WTC11 (cell line): ENCODE measurements at regions not wholly inside any gene's neighbourhood (a gene's known extent, or its start where the extent isn't known, plus 50 kb on each side); places are given as distances from the start of the nearest gene placed in this dataset.

Source experiments
- CREB1 ChIP-seq: sonication (generic); formaldehyde crosslinking; IDR thresholded peaks from 2 replicates; pipeline ENCODE4 v1.8.0; 2023; ENCODE audit warnings: mild to moderate bottlenecking, missing genetic modification reagents
- JUN ChIP-seq: sonication (generic); formaldehyde crosslinking; IDR thresholded peaks from 2 replicates; pipeline ENCODE4 v1.8.0; 2023; ENCODE audit warnings: mild to moderate bottlenecking, missing genetic modification reagents
- NR2C2 ChIP-seq: sonication (generic); formaldehyde crosslinking; IDR thresholded peaks from 2 replicates; pipeline ENCODE4 v1.8.0; 2022; ENCODE audit warnings: mild to moderate bottlenecking, missing genetic modification reagents
- SP1 ChIP-seq: sonication (generic); formaldehyde crosslinking; conservative IDR thresholded peaks from 2 replicates; pipeline ENCODE4 v1.8.1; 2022; ENCODE audit warnings: missing genetic modification reagents
- TF ChIP-seq, protein P1 (sequence below): sonication (generic); formaldehyde crosslinking; IDR thresholded peaks from 2 replicates; pipeline ENCODE4 v1.8.1; 2023; ENCODE audit warnings: mild to moderate bottlenecking, missing genetic modification reagents, moderate library complexity
- TF ChIP-seq, protein P2 (sequence below): sonication (generic); formaldehyde crosslinking; IDR thresholded peaks from 2 replicates; pipeline ENCODE4 v1.8.1; 2023; ENCODE audit warnings: mild to moderate bottlenecking, missing genetic modification reagents, moderate library complexity
- TF ChIP-seq, protein P3 (sequence below): fragments of 200-600 bp; IDR thresholded peaks from 2 replicates; pipeline ENCODE4 v1.8.0; 2022; ENCODE audit warnings: antibody characterized with exemption
- TF ChIP-seq, protein P4 (sequence below): sonication (generic); formaldehyde crosslinking; IDR thresholded peaks from 2 replicates; pipeline ENCODE4 v1.8.1; 2023; ENCODE audit warnings: mild to moderate bottlenecking, missing genetic modification reagents
- TF ChIP-seq, protein P5 (sequence below): sonication (generic); formaldehyde crosslinking; IDR thresholded peaks from 2 replicates; pipeline ENCODE4 v1.8.1; 2022; ENCODE audit warnings: low read depth, mild to moderate bottlenecking, moderate library complexity, missing genetic modification reagents, borderline replicate concordance
- TF ChIP-seq, protein P6 (sequence below): sonication (generic); formaldehyde crosslinking; IDR thresholded peaks from 2 replicates; pipeline ENCODE4 v1.8.1; 2022; ENCODE audit warnings: mild to moderate bottlenecking, missing genetic modification reagents, moderate library complexity, borderline replicate concordance
- TF ChIP-seq, protein P7 (sequence below): sonication (generic); formaldehyde crosslinking; IDR thresholded peaks from 2 replicates; pipeline ENCODE4 v1.8.0; 2022; ENCODE audit warnings: mild to moderate bottlenecking, missing genetic modification reagents
- TF ChIP-seq, protein P8 (sequence below): sonication (generic); formaldehyde crosslinking; IDR thresholded peaks from 2 replicates; pipeline ENCODE4 v1.8.1; 2022; ENCODE audit warnings: low read depth, missing genetic modification reagents, borderline replicate concordance
- TF ChIP-seq, protein P9 (sequence below): sonication (generic); formaldehyde crosslinking; IDR thresholded peaks from 2 replicates; pipeline ENCODE4 v1.8.0; 2022; ENCODE audit warnings: mild to moderate bottlenecking, missing genetic modification reagents

DNA sequence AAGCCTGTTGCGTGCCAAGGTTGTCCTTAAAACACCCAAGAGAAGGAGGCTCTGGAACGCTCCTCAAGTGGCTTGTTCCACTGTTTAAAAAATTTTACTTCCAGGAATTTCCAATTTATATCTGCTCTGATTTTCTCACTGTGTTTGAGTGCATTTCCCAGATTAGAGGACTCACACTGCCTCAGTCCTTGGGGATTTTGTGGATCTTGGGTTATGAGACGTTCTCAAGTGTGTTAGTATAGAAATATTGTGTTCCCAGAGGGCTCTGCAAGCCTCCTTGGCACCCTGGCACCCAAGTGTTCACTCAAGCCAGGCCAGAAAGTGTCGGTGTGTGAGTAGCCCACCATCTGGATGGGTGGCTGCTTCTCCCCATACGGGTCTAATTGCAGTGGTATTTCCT, 192.2 kb downstream of the SNX10 start:
- TF ChIP-seq SP1 (CRISPR knock-in tag) (no peak), NR2C2 (CRISPR knock-in tag) (no peak), CREB1 (CRISPR knock-in tag) (no peak), JUN (CRISPR knock-in tag) (no peak)
- TF ChIP-seq, protein P1, sequence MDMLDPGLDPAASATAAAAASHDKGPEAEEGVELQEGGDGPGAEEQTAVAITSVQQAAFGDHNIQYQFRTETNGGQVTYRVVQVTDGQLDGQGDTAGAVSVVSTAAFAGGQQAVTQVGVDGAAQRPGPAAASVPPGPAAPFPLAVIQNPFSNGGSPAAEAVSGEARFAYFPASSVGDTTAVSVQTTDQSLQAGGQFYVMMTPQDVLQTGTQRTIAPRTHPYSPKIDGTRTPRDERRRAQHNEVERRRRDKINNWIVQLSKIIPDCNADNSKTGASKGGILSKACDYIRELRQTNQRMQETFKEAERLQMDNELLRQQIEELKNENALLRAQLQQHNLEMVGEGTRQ (CRISPR knock-in tag): no peak
- TF ChIP-seq, protein P2, sequence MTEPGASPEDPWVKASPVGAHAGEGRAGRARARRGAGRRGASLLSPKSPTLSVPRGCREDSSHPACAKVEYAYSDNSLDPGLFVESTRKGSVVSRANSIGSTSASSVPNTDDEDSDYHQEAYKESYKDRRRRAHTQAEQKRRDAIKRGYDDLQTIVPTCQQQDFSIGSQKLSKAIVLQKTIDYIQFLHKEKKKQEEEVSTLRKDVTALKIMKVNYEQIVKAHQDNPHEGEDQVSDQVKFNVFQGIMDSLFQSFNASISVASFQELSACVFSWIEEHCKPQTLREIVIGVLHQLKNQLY (CRISPR knock-in tag): no peak
- TF ChIP-seq, protein P3, sequence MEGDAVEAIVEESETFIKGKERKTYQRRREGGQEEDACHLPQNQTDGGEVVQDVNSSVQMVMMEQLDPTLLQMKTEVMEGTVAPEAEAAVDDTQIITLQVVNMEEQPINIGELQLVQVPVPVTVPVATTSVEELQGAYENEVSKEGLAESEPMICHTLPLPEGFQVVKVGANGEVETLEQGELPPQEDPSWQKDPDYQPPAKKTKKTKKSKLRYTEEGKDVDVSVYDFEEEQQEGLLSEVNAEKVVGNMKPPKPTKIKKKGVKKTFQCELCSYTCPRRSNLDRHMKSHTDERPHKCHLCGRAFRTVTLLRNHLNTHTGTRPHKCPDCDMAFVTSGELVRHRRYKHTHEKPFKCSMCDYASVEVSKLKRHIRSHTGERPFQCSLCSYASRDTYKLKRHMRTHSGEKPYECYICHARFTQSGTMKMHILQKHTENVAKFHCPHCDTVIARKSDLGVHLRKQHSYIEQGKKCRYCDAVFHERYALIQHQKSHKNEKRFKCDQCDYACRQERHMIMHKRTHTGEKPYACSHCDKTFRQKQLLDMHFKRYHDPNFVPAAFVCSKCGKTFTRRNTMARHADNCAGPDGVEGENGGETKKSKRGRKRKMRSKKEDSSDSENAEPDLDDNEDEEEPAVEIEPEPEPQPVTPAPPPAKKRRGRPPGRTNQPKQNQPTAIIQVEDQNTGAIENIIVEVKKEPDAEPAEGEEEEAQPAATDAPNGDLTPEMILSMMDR: no peak
- TF ChIP-seq, protein P4, sequence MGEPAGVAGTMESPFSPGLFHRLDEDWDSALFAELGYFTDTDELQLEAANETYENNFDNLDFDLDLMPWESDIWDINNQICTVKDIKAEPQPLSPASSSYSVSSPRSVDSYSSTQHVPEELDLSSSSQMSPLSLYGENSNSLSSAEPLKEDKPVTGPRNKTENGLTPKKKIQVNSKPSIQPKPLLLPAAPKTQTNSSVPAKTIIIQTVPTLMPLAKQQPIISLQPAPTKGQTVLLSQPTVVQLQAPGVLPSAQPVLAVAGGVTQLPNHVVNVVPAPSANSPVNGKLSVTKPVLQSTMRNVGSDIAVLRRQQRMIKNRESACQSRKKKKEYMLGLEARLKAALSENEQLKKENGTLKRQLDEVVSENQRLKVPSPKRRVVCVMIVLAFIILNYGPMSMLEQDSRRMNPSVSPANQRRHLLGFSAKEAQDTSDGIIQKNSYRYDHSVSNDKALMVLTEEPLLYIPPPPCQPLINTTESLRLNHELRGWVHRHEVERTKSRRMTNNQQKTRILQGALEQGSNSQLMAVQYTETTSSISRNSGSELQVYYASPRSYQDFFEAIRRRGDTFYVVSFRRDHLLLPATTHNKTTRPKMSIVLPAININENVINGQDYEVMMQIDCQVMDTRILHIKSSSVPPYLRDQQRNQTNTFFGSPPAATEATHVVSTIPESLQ (CRISPR knock-in tag): no peak
- TF ChIP-seq, protein P5, sequence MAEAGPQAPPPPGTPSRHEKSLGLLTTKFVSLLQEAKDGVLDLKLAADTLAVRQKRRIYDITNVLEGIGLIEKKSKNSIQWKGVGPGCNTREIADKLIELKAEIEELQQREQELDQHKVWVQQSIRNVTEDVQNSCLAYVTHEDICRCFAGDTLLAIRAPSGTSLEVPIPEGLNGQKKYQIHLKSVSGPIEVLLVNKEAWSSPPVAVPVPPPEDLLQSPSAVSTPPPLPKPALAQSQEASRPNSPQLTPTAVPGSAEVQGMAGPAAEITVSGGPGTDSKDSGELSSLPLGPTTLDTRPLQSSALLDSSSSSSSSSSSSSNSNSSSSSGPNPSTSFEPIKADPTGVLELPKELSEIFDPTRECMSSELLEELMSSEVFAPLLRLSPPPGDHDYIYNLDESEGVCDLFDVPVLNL: no peak
- TF ChIP-seq, protein P6, sequence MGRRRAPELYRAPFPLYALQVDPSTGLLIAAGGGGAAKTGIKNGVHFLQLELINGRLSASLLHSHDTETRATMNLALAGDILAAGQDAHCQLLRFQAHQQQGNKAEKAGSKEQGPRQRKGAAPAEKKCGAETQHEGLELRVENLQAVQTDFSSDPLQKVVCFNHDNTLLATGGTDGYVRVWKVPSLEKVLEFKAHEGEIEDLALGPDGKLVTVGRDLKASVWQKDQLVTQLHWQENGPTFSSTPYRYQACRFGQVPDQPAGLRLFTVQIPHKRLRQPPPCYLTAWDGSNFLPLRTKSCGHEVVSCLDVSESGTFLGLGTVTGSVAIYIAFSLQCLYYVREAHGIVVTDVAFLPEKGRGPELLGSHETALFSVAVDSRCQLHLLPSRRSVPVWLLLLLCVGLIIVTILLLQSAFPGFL: no peak
- TF ChIP-seq, protein P7, sequence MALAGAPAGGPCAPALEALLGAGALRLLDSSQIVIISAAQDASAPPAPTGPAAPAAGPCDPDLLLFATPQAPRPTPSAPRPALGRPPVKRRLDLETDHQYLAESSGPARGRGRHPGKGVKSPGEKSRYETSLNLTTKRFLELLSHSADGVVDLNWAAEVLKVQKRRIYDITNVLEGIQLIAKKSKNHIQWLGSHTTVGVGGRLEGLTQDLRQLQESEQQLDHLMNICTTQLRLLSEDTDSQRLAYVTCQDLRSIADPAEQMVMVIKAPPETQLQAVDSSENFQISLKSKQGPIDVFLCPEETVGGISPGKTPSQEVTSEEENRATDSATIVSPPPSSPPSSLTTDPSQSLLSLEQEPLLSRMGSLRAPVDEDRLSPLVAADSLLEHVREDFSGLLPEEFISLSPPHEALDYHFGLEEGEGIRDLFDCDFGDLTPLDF (CRISPR knock-in tag): no peak
- TF ChIP-seq, protein P8, sequence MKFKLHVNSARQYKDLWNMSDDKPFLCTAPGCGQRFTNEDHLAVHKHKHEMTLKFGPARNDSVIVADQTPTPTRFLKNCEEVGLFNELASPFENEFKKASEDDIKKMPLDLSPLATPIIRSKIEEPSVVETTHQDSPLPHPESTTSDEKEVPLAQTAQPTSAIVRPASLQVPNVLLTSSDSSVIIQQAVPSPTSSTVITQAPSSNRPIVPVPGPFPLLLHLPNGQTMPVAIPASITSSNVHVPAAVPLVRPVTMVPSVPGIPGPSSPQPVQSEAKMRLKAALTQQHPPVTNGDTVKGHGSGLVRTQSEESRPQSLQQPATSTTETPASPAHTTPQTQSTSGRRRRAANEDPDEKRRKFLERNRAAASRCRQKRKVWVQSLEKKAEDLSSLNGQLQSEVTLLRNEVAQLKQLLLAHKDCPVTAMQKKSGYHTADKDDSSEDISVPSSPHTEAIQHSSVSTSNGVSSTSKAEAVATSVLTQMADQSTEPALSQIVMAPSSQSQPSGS (CRISPR knock-in tag): no peak
- TF ChIP-seq, protein P9, sequence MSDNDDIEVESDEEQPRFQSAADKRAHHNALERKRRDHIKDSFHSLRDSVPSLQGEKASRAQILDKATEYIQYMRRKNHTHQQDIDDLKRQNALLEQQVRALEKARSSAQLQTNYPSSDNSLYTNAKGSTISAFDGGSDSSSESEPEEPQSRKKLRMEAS (CRISPR knock-in tag): no peak
